ENCODE measurements at regions not wholly inside any gene's neighbourhood (a gene's known extent, or its start where the extent isn't known, plus 50 kb on each side); places are given as distances from the start of the nearest gene placed in this dataset.

DNA sequence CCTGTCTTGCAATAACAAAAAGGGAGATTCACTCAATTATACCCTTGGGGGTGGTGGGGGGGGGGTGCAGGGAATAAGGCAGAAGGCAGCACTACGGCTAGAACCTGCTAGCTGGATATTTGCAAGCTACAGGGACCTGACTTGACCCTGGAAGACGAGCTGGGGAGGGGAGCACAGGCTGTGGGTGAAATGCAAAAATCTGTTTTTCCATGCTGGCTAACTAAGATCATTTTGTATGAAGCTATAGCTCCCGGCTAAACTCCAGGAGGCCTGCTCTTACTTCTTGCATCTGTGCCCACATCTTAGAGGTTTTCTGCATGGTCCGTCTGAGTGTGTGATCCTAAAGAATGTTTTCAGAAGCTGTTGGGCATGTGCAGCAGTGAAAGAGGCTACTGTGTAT, 106.6 kb downstream of the EBLN1 start:
- TF ChIP-seq POLR2A (IDR thresholded peaks at IDR 0.05; ENCODE audit: borderline replicate concordance, extremely low read depth, insufficient read depth, insufficient read length) (no peak), ZNF274 (IDR thresholded peaks at IDR 0.05; ENCODE audit: low read depth, low read length) (no peak), EZH2 (IDR thresholded peaks at IDR 0.05) (no peak), POLR2AphosphoS5 (IDR thresholded peaks at IDR 0.05; ENCODE audit: low read depth, low read length) (no peak), EGR1 (IDR thresholded peaks at IDR 0.05; ENCODE audit: low read depth) (no peak), EZH2phosphoT487 (IDR thresholded peaks at IDR 0.05; ENCODE audit: borderline replicate concordance) (no peak), RAD21 (IDR thresholded peaks at IDR 0.05; ENCODE audit: low read depth) (no peak), SRF (IDR thresholded peaks at IDR 0.05; ENCODE audit: low read depth) (no peak), CEBPB (IDR thresholded peaks at IDR 0.05; ENCODE audit: low read depth) (no peak), YY1 (IDR thresholded peaks at IDR 0.05; ENCODE audit: extremely low read depth, insufficient replicate concordance, low read depth, low read length) (no peak)
- TF ChIP-seq, protein P1, sequence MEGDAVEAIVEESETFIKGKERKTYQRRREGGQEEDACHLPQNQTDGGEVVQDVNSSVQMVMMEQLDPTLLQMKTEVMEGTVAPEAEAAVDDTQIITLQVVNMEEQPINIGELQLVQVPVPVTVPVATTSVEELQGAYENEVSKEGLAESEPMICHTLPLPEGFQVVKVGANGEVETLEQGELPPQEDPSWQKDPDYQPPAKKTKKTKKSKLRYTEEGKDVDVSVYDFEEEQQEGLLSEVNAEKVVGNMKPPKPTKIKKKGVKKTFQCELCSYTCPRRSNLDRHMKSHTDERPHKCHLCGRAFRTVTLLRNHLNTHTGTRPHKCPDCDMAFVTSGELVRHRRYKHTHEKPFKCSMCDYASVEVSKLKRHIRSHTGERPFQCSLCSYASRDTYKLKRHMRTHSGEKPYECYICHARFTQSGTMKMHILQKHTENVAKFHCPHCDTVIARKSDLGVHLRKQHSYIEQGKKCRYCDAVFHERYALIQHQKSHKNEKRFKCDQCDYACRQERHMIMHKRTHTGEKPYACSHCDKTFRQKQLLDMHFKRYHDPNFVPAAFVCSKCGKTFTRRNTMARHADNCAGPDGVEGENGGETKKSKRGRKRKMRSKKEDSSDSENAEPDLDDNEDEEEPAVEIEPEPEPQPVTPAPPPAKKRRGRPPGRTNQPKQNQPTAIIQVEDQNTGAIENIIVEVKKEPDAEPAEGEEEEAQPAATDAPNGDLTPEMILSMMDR (IDR thresholded peaks at IDR 0.05 in 2 of 3, conservative IDR thresholded peaks at IDR 0.05 in 1 of 3; ENCODE audit: borderline replicate concordance in 1 of 3, insufficient read depth in 1 of 3, low read depth in 2 of 3, low read length in 2 of 3): no peak
- TF ChIP-seq, protein P2, sequence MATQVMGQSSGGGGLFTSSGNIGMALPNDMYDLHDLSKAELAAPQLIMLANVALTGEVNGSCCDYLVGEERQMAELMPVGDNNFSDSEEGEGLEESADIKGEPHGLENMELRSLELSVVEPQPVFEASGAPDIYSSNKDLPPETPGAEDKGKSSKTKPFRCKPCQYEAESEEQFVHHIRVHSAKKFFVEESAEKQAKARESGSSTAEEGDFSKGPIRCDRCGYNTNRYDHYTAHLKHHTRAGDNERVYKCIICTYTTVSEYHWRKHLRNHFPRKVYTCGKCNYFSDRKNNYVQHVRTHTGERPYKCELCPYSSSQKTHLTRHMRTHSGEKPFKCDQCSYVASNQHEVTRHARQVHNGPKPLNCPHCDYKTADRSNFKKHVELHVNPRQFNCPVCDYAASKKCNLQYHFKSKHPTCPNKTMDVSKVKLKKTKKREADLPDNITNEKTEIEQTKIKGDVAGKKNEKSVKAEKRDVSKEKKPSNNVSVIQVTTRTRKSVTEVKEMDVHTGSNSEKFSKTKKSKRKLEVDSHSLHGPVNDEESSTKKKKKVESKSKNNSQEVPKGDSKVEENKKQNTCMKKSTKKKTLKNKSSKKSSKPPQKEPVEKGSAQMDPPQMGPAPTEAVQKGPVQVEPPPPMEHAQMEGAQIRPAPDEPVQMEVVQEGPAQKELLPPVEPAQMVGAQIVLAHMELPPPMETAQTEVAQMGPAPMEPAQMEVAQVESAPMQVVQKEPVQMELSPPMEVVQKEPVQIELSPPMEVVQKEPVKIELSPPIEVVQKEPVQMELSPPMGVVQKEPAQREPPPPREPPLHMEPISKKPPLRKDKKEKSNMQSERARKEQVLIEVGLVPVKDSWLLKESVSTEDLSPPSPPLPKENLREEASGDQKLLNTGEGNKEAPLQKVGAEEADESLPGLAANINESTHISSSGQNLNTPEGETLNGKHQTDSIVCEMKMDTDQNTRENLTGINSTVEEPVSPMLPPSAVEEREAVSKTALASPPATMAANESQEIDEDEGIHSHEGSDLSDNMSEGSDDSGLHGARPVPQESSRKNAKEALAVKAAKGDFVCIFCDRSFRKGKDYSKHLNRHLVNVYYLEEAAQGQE (IDR thresholded peaks at IDR 0.05; ENCODE audit: low read depth): no peak
- TF ChIP-seq, protein P3, sequence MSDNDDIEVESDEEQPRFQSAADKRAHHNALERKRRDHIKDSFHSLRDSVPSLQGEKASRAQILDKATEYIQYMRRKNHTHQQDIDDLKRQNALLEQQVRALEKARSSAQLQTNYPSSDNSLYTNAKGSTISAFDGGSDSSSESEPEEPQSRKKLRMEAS (IDR thresholded peaks at IDR 0.05): no peak
